Neuron (in vitro differentiated cells): ENCODE measurements at regions not wholly inside any gene's neighbourhood (a gene's known extent, or its start where the extent isn't known, plus 50 kb on each side); places are given as distances from the start of the nearest gene placed in this dataset.

Source experiments
- H2AFZ ChIP-seq: one replicate; pipeline ENCODE4 v1.6.1; 2013; ENCODE audit warnings: low read depth, mild to moderate bottlenecking, inconsistent platforms, low read length, moderate library complexity
- H3K27me3 ChIP-seq: one replicate; pipeline ENCODE4 v1.6.1; 2013; ENCODE audit warnings: low read length; ENCODE audit not compliant: insufficient read depth
- H3K36me3 ChIP-seq: one replicate; pipeline ENCODE4 v1.6.1; 2013; ENCODE audit warnings: low read length; ENCODE audit not compliant: insufficient read depth
- H3K4me1 ChIP-seq: one replicate; pipeline ENCODE4 v1.6.1; 2013; ENCODE audit warnings: low read length; ENCODE audit not compliant: insufficient read depth
- H3K4me3 ChIP-seq: 2 replicates; pipeline ENCODE4 v1.5.1; 2013; ENCODE audit warnings: mild to moderate bottlenecking, low read length, moderate library complexity
- H3K9me3 ChIP-seq: one replicate; pipeline ENCODE4 v1.6.1; 2013; ENCODE audit warnings: low read length

DNA sequence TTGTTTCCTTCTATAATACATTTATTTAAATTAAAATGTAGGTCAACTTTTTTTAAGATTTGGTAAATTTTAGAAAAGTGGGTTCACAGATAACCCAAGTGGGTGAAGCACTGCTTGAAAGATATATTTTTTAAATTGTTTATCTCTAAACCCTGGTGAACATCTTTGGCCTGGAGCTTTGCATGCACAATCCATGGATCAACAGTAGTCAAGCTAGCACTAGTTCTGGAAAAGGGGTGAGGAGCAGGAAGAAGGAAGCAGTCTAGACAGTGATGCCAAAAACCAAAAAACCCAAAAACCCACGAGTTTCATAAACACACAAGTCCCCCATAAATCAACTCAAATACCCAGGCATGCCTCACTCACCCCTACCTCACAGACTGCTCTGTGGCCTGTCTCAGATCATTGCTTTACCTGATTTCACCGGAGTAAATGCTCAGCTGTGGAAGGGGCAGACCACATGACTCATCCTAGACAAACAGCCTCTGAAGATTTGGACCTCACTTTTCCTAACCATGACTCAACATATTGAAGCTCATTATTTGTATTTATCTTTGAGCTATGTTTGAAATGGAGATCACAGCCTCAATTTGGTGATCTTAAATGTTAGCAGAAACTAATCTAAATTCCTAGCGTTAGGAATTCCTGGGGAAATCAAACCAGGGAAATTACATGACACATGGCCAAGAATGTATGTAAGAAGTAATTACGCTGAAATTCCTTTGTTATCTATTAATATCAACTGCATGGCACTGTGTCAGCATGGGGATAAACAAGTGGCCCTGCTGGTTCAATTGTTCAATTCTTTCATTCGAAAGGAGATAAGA, 149.6 kb downstream of the ZNF608 start:
- peaks cover 21% of the 10 kb centered on the region for H3K4me1 ChIP-seq
- no peak overlapping the region for H2AFZ ChIP-seq
- no peaks in the 10 kb centered on the region for H3K36me3 ChIP-seq
- H3K27me3 ChIP-seq = no peaks in the 10 kb centered on the region
- peaks cover 1% of the 10 kb centered on the region for H3K9me3 ChIP-seq
- no peak overlapping the region for H3K4me3 ChIP-seq

DNA sequence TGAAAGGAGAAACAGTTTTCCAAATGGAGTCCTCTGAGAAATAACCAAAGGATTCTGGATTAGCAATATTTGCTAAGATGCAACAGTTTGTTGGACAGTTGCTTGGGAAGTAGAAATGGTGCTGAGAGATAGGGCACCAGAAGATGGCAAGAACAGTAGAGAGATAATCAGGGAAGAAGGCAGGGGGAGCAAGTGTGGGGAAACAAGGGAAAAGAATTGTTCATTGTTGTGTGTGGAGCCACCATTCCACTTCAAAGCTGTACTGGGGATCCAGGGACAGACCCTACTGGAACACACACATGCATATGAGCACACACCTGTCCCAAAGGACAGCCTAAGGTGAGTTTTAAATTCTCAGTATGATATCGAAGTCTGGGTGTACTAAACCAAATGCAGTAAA, 152.5 kb downstream of the ZNF608 start:
- no peak overlapping the region for H3K4me3 ChIP-seq
- no peaks in the 10 kb centered on the region for H3K27me3 ChIP-seq
- no peaks in the 10 kb centered on the region for H3K36me3 ChIP-seq

DNA sequence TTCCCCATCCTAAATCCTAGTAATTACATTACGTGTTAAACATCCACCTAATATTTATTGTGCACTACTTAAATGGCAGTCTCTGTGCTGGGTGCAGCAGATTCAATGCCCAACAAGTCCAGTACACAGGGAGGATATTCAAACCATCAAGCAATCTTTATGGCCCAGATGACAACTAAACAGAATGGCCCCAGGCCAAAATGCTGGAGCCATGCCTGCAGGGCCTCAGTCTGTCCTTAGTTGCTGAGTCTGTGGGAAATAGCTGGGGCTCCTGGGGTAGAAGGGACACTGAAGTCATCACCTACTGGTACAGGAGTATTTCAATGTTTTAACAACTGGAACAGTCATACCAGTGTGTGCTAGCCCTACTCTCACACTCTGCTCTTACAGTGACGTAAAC, 153.5 kb downstream of the ZNF608 start:
- H2AFZ ChIP-seq = no peak overlapping the region
- no peaks in the 10 kb centered on the region for H3K9me3 ChIP-seq
- H3K27me3 ChIP-seq = no peaks in the 10 kb centered on the region
- peaks cover 7% of the 10 kb centered on the region for H3K4me1 ChIP-seq
- H3K36me3 ChIP-seq = no peaks in the 10 kb centered on the region
- H3K4me3 ChIP-seq = no peak overlapping the region

More for the DNA sequence above, 152.5 kb downstream of the ZNF608 start:
- Histone ChIP-seq H3K4me1 (peaks cover 9% of the 10 kb centered on the region), H3K9me3 (no peaks in the 10 kb centered on the region), H2AFZ (no peak overlapping the region)

DNA sequence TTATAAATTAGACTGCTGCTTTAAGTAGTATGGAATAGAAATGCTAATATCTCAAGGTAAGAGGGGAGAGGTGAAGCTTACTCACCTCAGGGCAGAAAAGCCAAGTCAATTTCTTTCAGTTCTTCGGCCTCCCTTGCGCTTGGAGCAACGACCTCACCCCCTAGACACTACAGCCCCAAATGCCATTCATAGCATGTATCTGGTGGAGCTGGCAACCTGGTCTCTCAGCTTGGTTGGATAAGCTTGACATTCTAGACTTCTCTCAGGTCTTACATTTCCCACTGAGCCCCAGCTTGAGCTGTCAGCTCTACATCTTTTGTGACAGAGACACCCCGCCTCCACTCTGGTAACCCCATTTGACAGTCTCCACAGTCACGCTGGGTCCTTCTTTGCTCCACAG, 154.9 kb downstream of the ZNF608 start:
- Histone ChIP-seq H2AFZ (no peak overlapping the region), H3K4me3 (no peak overlapping the region), H3K4me1 (peaks cover under 1% of the 10 kb centered on the region), H3K9me3 (no peaks in the 10 kb centered on the region), H3K36me3 (no peaks in the 10 kb centered on the region), H3K27me3 (no peaks in the 10 kb centered on the region)

DNA sequence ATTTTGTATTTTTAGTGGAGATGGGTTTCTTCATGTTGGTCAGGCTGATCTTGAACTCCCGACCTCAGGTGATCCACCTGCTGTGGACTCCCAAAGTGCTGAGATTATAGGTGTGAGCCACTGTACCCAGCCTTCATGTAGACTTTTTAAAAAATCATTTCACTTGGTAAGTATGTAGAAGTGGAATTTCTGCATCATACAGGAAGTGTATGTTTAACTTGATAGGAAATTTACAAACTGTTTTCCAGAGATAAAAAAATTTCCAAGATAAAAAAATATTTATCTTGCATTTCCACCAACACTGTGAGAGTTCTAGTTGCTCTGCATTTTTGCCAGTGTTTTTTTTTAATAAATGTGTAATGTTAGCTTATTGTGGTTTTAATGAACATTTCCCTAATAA, 155.8 kb downstream of the ZNF608 start:
- Histone ChIP-seq H3K36me3 (no peaks in the 10 kb centered on the region), H3K4me1 (no peaks in the 10 kb centered on the region), H3K4me3 (no peak overlapping the region), H2AFZ (no peak overlapping the region), H3K9me3 (no peaks in the 10 kb centered on the region), H3K27me3 (no peaks in the 10 kb centered on the region)

DNA sequence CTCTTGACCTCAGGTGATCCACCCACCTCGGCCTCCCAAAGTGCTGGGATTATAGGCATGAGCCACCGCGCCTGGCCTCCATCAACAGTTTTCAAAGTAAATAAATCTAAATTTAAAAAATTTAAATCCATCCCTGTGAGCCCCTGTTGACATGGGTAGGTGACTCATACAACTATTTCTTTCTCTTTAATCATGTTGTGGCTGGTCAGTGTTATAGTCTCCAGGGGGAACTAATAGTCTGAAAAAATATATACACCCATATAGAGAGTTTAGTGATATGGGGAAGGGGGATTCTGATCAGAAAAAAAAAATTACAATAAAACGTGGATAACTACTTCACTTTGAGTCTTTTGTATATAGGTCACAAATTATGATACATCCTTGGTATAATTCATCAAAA, 159.2 kb downstream of the ZNF608 start:
- Histone ChIP-seq H3K36me3 (no peaks in the 10 kb centered on the region), H3K9me3 (no peaks in the 10 kb centered on the region), H3K4me3 (no peak overlapping the region), H3K27me3 (no peaks in the 10 kb centered on the region), H2AFZ (no peak overlapping the region), H3K4me1 (peaks cover 17% of the 10 kb centered on the region)

DNA sequence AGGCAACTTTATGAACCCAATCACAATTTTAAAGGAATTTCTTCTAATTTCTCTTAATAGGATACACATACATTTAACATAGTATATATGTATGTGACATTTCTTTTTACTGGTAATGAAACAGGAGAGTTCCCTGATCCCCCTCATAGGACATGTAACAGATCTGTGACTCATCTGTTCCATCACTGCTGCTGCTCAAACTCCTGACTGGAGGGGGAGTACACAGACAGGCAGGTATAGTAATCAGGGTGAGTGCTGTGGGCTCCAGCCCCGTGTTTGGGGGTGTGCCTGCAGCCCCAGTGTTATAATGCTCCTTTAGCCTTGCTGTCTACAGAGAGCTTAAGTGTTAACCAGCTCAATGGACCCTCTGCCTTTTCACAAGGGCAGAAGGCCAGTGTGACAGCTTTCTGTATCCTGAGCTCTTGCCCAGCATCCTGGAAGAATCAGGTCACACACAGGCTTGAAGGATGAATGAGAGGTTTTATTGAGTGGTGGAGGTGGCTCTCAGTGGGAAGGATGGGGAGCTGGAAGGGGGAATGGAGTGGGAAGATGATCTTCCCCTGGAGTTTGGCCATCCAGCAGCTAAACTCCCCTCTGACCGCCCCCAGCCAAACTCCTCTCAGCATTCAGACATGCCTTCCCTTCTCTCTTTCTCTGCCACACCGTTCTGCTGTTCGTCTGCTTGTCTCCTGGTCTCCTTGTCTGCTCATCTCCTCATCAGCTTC, 161.3 kb downstream of the ZNF608 start:
- Histone ChIP-seq H3K9me3 (no peaks in the 10 kb centered on the region), H3K4me3 (no peak overlapping the region), H3K27me3 (no peaks in the 10 kb centered on the region), H2AFZ (no peak overlapping the region), H3K36me3 (no peaks in the 10 kb centered on the region), H3K4me1 (peaks cover 35% of the 10 kb centered on the region)

DNA sequence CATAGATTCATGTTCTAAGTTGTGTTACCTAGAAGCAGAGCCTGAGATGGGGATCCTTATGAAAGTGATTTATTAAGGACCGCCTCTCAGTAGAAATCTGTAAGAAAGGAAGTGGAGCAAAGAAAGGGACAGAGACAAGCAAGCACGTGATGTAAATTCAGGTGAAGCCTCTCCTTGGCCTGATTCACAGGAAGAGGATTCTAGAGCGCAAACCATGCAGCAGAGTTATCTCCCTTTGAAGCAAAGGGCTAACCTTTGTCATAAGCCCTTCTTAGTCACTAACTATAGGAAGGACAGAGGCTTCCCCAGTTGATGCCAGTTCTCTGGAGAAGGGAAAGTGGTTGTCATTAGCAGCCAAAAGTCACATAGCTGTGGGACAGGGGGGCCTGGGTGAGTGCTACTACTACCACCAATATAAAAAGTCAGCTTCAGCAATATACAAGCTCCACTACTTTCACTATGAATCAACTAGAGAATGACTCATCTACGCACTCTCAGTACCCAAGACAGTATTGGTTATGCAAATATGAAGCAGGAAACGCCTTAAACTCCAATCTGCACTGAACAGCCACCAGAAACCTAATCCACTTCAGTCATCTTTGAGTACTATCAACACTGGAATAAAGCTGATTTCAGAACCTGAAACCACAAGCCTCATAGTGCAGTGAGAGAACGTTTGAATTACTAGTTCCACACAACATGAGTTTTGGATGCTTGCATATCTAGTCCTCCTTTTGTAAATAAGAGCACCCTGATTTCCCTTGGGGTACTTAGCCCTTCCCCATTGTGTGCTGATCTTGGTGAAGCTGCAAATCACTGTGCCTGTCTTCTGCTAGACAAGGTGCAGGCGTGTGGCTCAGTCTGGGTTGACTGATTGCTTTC, 162.7 kb downstream of the ZNF608 start:
- H2AFZ ChIP-seq = no peak overlapping the region
- H3K36me3 ChIP-seq = no peaks in the 10 kb centered on the region
- peaks cover 39% of the 10 kb centered on the region for H3K4me1 ChIP-seq
- no peaks in the 10 kb centered on the region for H3K9me3 ChIP-seq
- no peak overlapping the region for H3K4me3 ChIP-seq
- no peaks in the 10 kb centered on the region for H3K27me3 ChIP-seq

DNA sequence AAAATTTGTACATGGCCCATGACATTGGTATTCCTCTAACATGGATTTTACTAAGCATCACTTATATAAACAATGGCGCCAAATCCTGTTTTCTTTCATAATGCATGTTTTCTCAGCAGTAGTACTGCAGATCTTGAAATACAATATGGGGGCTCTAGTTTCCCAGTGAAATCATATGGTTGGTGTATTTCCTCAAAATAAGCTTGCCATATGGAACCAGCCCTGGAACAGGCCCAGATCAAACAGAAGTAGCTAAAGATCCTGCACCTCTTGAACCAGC, 163.9 kb downstream of the ZNF608 start:
- Histone ChIP-seq H3K9me3 (no peaks in the 10 kb centered on the region), H3K27me3 (no peaks in the 10 kb centered on the region), H3K4me3 (no peak overlapping the region), H2AFZ (no peak overlapping the region), H3K36me3 (no peaks in the 10 kb centered on the region), H3K4me1 (peaks cover 46% of the 10 kb centered on the region)

DNA sequence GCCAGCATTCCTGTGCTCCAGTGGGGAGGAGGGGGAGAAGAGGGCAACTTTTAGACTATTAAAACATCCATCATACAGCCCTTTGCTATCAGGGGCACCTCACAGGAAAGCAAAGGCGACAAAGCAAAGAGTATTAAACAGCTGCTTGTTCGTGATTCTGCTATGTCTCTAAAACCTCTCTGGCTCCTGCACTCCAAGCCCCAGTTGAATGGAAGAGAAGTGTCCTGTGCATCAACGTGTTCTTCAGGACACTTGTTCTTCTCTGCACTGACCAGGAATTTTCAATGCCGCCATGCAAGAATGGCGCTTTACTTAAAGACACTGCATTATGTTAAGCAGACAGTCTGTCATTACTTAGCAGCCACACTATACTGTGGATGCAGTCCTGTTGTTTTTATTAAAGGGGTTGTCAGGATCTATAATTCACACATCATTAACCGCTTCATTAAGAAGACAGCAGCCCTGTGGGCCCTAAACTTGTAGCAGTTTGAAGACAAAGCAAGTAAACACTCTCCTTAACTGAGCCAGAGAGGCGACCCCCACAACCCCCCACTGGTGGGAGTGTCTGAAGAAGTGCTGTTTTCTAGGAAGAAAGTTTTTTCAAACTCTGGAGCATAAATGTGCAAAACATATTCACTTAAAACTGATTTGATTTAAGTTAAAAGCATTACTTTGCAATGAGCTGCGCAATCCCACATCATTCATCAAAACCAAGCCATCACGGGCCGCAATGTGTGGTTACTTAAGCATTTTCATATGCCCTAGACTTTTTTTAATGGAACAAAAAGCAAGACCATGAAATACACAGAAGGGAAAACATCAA, 164.5 kb downstream of the ZNF608 start:
- peaks cover 50% of the 10 kb centered on the region for H3K4me1 ChIP-seq
- no peaks in the 10 kb centered on the region for H3K27me3 ChIP-seq
- no peaks in the 10 kb centered on the region for H3K9me3 ChIP-seq
- no peaks in the 10 kb centered on the region for H3K36me3 ChIP-seq
- no peak overlapping the region for H3K4me3 ChIP-seq
- H2AFZ ChIP-seq = no peak overlapping the region

DNA sequence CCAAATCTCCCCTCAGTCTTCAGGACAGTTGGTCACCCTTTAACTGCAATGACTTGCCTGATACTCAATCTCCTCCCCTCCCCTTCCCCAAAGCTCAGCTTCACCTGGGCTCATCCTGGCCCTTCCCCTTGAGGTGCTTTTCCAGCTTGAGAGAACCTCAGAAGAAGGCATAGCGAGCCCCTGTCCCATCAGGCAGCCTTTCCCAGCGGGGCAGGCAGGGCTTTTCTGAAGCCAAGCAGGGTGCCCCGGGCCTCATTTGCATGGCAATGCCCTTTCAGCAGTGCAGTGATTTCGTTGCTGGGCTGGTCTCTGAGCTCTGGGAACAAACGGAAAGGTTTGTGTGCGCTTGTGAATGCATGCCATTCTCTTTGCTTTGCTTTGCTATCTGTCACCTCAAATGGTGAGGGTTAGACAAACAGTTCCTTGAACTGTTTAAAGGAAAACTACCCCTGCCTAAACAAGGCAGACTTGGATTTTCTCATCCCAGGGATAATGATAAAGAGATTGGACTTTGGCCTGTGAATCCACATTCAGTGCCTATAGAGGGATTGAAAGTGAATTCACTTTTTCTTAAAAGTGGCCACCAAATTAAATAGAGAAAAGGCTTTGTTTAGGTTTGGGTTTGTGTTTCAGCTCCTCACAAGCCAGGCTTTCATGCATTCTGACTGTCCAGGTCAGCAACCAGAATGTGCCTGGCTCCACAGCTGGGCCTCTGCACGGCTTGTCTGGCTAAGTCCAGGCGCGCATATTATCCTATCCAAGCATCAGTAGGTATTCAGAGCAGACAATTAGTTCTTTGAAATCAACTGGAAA, 165.3 kb downstream of the ZNF608 start:
- no peak overlapping the region for H3K4me3 ChIP-seq

DNA sequence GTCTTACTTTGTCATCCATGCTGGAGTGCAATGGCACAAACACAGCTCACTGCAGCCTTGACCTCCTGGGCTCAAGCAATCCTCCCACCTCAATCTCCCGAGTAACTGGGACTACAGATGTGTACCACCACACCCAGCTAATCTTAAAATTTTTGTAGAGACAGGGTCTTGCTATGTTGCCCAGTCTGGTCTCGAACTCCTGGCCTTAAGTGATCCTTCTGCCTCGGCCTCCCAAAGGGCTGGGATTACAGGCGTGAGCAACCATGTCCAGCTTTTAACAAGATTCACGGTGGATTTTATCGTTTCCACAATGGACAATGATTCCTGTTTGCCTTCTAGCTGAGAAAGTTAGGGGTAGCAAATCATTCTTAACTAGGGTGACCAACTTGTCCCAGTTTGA, 165.9 kb downstream of the ZNF608 start:
- Histone ChIP-seq H3K27me3 (no peaks in the 10 kb centered on the region), H2AFZ (no peak overlapping the region), H3K9me3 (no peaks in the 10 kb centered on the region), H3K36me3 (no peaks in the 10 kb centered on the region), H3K4me3 (no peak overlapping the region), H3K4me1 (peaks cover 64% of the 10 kb centered on the region)

More for the DNA sequence above, 165.3 kb downstream of the ZNF608 start:
- no peaks in the 10 kb centered on the region for H3K36me3 ChIP-seq
- no peak overlapping the region for H2AFZ ChIP-seq
- peaks cover 58% of the 10 kb centered on the region for H3K4me1 ChIP-seq
- H3K27me3 ChIP-seq = no peaks in the 10 kb centered on the region
- H3K9me3 ChIP-seq = no peaks in the 10 kb centered on the region
